ENCODE measurements at regions not wholly inside any gene's neighbourhood (a gene's known extent, or its start where the extent isn't known, plus 50 kb on each side); places are given as distances from the start of the nearest gene placed in this dataset.

DNA sequence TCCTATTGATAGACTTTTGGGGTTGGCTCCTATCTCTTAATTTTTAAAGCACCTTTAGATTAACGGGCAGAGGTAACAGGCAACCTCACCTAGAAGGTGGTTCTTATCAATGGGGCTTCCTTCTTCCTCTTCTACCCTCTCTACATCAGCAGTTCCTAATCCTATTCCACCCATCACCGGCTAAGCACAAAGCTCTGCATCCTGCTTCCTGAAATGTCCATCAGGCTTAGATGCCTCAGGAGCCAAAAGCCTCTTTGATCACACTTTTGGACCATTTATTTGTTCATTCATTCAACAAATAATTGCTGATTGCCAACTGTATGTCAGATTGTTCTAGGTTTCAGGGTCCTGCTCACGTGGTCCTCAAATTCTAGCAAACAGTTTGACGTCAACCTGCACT is 586.0 kb downstream of the TOX3 start:
- Histone ChIP-seq H3K4me2 (ENCODE audit: low read depth, low read length) (no peak overlapping the region), H2BK15ac (ENCODE audit: low read depth, low read length) (no peak overlapping the region), H3K4ac (ENCODE audit: low read depth, low read length) (no peak overlapping the region), H3K27me3 (ENCODE audit: control insufficient read depth, insufficient read depth, low read length) (no peaks in the 10 kb centered on the region), H3K23ac (ENCODE audit: low read depth, low read length) (no peak overlapping the region), H3K27ac (ENCODE audit: insufficient read depth, low read length) (no peak overlapping the region), H3K9me1 (ENCODE audit: insufficient read depth, low read length) (no peaks in the 10 kb centered on the region; the same call in 1 of the 2 replicates), H3K14ac (replicated peaks; ENCODE audit: low read depth, low read length) (no peak overlapping the region), H3K9me3 (ENCODE audit: control insufficient read depth, insufficient read depth, low read length) (no peaks in the 10 kb centered on the region), H4K5ac (ENCODE audit: low read depth, low read length) (no peak overlapping the region), H3K79me1 (ENCODE audit: low read depth in 1 of 2, low read length in 2 of 2) (no peaks in the 10 kb centered on the region), H4K8ac (ENCODE audit: low read depth in 2 of 2, low read length in 2 of 2) (no peak overlapping the region), H2BK120ac (ENCODE audit: low read depth, low read length) (no peak overlapping the region), H3K56ac (ENCODE audit: extremely low read depth, insufficient read depth, low read length) (no peak overlapping the region), H4K20me1 (ENCODE audit: insufficient read depth, low read length) (no peaks in the 10 kb centered on the region), H3K4me3 (ENCODE audit: insufficient read depth, low read depth, low read length) (no peak overlapping the region), H3K36me3 (ENCODE audit: control insufficient read depth, insufficient read depth, low read length) (no peaks in the 10 kb centered on the region), H2BK5ac (ENCODE audit: low read depth, low read length, poor library complexity, severe bottlenecking) (no peak overlapping the region), H2AFZ (replicated peaks; ENCODE audit: low read length, poor library complexity) (no peak overlapping the region), H2AK9ac (replicated peaks; ENCODE audit: low read depth, low read length, poor library complexity) (no peak overlapping the region), H2AK5ac (ENCODE audit: low read depth, low read length) (no peak overlapping the region), H3K4me1 (ENCODE audit: control insufficient read depth, insufficient read depth, low read length) (no peaks in the 10 kb centered on the region), H3K9ac (ENCODE audit: low read depth, low read length) (no peak overlapping the region), H4K91ac (ENCODE audit: insufficient read depth, low read depth, low read length) (no peak overlapping the region), H3K18ac (ENCODE audit: low read depth, low read length) (no peak overlapping the region), H2BK20ac (ENCODE audit: low read depth, low read length) (no peak overlapping the region; the same call in 1 of the 2 replicates)
- BruUV-seq (replicated peaks), result no TSS peak
- ChIA-PET POLR2A (ENCODE audit: unreplicated experiment) (no interaction called here), CTCF (interaction anchor here (0.7 kb wide), 1 partner anchor 102 kb away, joined by 4 read pairs; no protein-coding TSS in a partner anchor)
- ATAC-seq (ENCODE audit: low read depth), result no peak
- dilution Hi-C loops (cut with HindIII; ENCODE audit: low sequenced_read_pairs, unreplicated experiment), result no loop called here
- TF ChIP-seq RAD21 (IDR thresholded peaks at IDR 0.05; ENCODE audit: low read length) (no peak), BHLHE40 (IDR thresholded peaks at IDR 0.05; ENCODE audit: low read depth, low read length) (no peak)
- no CpG with 5 or more reads among the region's 4 CpGs for WGBS, 2 experiments (ENCODE audit: extremely low coverage in 2 of 2, insufficient read length in 1 of 2)
- intact Hi-C loops (cut with micrococcal nuclease), result no loop called here
- in situ Hi-C loops (cut with MboI; ENCODE audit: low sequenced_read_pairs), result no loop called here
- DNase-seq, result no peak

Data from IMR-90 (cell line).